PC-9 (cell line): ENCODE measurements at regions not wholly inside any gene's neighbourhood (a gene's known extent, or its start where the extent isn't known, plus 50 kb on each side); places are given as distances from the start of the nearest gene placed in this dataset.

ENCODE experiments used
- BruUV-seq: library from RNA; stranded (reverse); fragments of 400-500 nt; replicated peaks from 2 replicates; lab custom pipeline; 2021; lab: Mats Ljungman, UMichigan
- CTCF ChIA-PET: fragments of 300-600 bp; sonication (Branson Sonifier 250); formaldehyde crosslinking; loops from one replicate; lab custom pipeline; 2022; ENCODE audit warnings: antibody characterized with exemption; lab: Charles Lee
- POLR2A ChIA-PET: fragments of 300-600 bp; sonication (Branson Sonifier 250); formaldehyde crosslinking; loops from one replicate; lab custom pipeline; 2022; ENCODE audit warnings: antibody characterized with exemption; ENCODE audit not compliant: unreplicated experiment; lab: Charles Lee
- DNase-seq, 2 experiments: peaks; one replicate each; pipeline versions ENCODE4 v3.0.0 to v3.0.0-alpha.2; 2015 to 2022; ENCODE audit warnings: mixed read lengths in 1 of 2
- H2AFZ ChIP-seq: fragments of 200-600 bp; sonication (generic); 2 replicates; pipeline ENCODE4 v1.8.1; 2017; ENCODE audit warnings: antibody characterized with exemption
- H3F3A ChIP-seq: fragments of 200-600 bp; sonication (generic); 2 replicates; pipeline ENCODE4 v1.8.1; 2017; ENCODE audit warnings: antibody characterized with exemption, mild to moderate bottlenecking, low read depth; ENCODE audit not compliant: insufficient read depth
- H3K27ac ChIP-seq: fragments of 200-600 bp; sonication (generic); 2 replicates; pipeline ENCODE4 v1.6.1; 2016; ENCODE audit warnings: mixed run types
- H3K27me3 ChIP-seq: fragments of 200-600 bp; sonication (generic); 2 replicates; pipeline ENCODE4 v1.6.1; 2016; ENCODE audit warnings: low read depth, mixed run types; ENCODE audit not compliant: insufficient read depth
- H3K36me3 ChIP-seq: fragments of 200-600 bp; sonication (generic); 2 replicates; pipeline ENCODE4 v1.6.1; 2016; ENCODE audit warnings: low read depth, mixed run types
- H3K4me1 ChIP-seq: fragments of 200-600 bp; sonication (generic); replicated peaks from 2 replicates; pipeline ENCODE4 v1.6.1; 2016; ENCODE audit warnings: mixed run types; ENCODE audit not compliant: insufficient read depth
- H3K4me2 ChIP-seq: fragments of 200-600 bp; sonication (generic); 2 replicates; pipeline ENCODE4 v1.6.1; 2017; ENCODE audit warnings: mixed run types
- H3K4me3 ChIP-seq: fragments of 200-600 bp; sonication (generic); 2 replicates; pipeline ENCODE4 v1.6.1; 2016; ENCODE audit warnings: mixed run types
- H3K79me2 ChIP-seq: fragments of 200-600 bp; sonication (generic); 2 replicates; pipeline ENCODE4 v1.6.1; 2017; ENCODE audit warnings: low read depth, mixed run types
- H3K9me2 ChIP-seq: fragments of 200-600 bp; sonication (generic); 2 replicates; pipeline ENCODE4 v1.8.1; 2017; ENCODE audit warnings: mild to moderate bottlenecking; ENCODE audit not compliant: insufficient read depth
- H3K9me3 ChIP-seq: fragments of 200-600 bp; sonication (generic); 2 replicates; pipeline ENCODE4 v1.8.1; 2016; ENCODE audit warnings: low read depth; ENCODE audit not compliant: insufficient read depth
- H4K20me1 ChIP-seq: fragments of 200-600 bp; sonication (generic); 2 replicates; pipeline ENCODE4 v1.8.1; 2017; ENCODE audit not compliant: insufficient read depth
- EZH2 ChIP-seq: fragments of 200-600 bp; sonication (generic); IDR thresholded peaks from 2 replicates; pipeline ENCODE4 v1.8.0; 2017; ENCODE audit warnings: antibody characterized with exemption, low read depth
- intact Hi-C: fragments of 100-400 bp; cut with micrococcal nuclease; formaldehyde crosslinking; loops from one replicate; pipeline ENCODE4 v1.10.0; 2022; ENCODE audit not compliant: unreplicated experiment
- TF ChIP-seq, protein P1 (sequence below): fragments of 200-600 bp; sonication (generic); conservative IDR thresholded peaks from 2 replicates; pipeline ENCODE4 v1.6.1; 2017; ENCODE audit warnings: mixed run types, antibody characterized with exemption, mild to moderate bottlenecking, moderate library complexity

DNA sequence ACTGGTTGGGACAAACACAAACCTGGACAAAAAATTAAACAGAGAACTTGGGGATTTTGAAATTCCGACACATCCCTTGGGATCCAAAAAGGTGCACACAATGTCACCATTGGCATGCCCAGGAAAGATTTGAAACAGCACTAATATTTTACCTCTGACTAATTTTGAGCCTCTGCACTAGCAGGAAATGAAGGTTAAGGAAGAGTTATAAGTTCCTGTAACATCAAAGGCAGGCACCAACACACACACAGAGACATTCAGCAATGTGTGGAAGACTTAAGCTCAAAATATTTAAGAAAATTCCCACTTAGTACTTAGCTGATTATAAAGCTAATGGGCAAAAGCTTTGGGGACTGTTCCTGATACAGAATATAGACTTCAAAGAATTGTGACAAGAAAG is 247.0 kb downstream of the CDH9 start:
- H3K4me3 ChIP-seq, result no peak overlapping the region
- no TSS peak for BruUV-seq
- no peaks in the 10 kb centered on the region for H3K36me3 ChIP-seq
- no peaks in the 10 kb centered on the region for H4K20me1 ChIP-seq
- H3F3A ChIP-seq, result no peaks in the 10 kb centered on the region; the same call in 1 of the 2 replicates
- no peak overlapping the region for H2AFZ ChIP-seq
- no peaks in the 10 kb centered on the region for H3K79me2 ChIP-seq
- DNase-seq, result no peak
- intact Hi-C loops, result no loop called here
- no peak for TF ChIP-seq EZH2
- TF ChIP-seq, protein P1, sequence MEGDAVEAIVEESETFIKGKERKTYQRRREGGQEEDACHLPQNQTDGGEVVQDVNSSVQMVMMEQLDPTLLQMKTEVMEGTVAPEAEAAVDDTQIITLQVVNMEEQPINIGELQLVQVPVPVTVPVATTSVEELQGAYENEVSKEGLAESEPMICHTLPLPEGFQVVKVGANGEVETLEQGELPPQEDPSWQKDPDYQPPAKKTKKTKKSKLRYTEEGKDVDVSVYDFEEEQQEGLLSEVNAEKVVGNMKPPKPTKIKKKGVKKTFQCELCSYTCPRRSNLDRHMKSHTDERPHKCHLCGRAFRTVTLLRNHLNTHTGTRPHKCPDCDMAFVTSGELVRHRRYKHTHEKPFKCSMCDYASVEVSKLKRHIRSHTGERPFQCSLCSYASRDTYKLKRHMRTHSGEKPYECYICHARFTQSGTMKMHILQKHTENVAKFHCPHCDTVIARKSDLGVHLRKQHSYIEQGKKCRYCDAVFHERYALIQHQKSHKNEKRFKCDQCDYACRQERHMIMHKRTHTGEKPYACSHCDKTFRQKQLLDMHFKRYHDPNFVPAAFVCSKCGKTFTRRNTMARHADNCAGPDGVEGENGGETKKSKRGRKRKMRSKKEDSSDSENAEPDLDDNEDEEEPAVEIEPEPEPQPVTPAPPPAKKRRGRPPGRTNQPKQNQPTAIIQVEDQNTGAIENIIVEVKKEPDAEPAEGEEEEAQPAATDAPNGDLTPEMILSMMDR, result no peak
- no peaks in the 10 kb centered on the region for H3K9me2 ChIP-seq
- POLR2A ChIA-PET, result no interaction called here
- no peaks in the 10 kb centered on the region for H3K4me1 ChIP-seq
- H3K4me2 ChIP-seq, result no peak overlapping the region
- H3K9me3 ChIP-seq, result no peaks in the 10 kb centered on the region
- CTCF ChIA-PET, result no interaction called here
- no peak overlapping the region for H3K27ac ChIP-seq
- no peaks in the 10 kb centered on the region for H3K27me3 ChIP-seq

DNA sequence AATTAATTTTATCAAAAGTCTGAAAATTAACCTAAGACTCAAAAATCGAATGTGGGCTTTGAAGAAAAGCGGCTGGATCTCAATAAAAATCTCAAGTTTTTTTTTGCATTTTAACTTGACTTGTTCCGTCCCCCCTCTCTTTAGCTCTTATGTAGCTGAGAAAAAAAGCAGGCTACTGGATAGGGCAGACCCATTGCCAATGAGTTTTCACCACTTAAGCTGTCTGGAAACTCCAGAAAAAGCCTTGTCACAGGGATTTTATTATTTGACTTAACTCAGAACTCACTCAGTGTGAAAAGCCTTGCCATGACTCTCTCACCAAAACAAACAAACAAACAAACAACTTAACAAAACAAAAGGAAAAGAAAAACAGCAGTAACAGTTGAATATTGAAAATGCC is 247.4 kb downstream of the CDH9 start:
- Histone ChIP-seq H4K20me1 (no peaks in the 10 kb centered on the region), H3K36me3 (no peaks in the 10 kb centered on the region), H3K27ac (no peak overlapping the region), H3K4me2 (no peak overlapping the region), H3K27me3 (no peaks in the 10 kb centered on the region), H3K4me1 (no peaks in the 10 kb centered on the region), H3K9me3 (no peaks in the 10 kb centered on the region), H2AFZ (no peak overlapping the region), H3F3A (no peaks in the 10 kb centered on the region; the same call in 1 of the 2 replicates), H3K9me2 (no peaks in the 10 kb centered on the region), H3K79me2 (no peaks in the 10 kb centered on the region), H3K4me3 (no peak overlapping the region)
- ChIA-PET CTCF (no interaction called here), POLR2A (no interaction called here)
- no peak for DNase-seq
- BruUV-seq, result no TSS peak
- intact Hi-C loops, result no loop called here
- TF ChIP-seq EZH2, result no peak
- TF ChIP-seq, protein P1, result no peak

DNA sequence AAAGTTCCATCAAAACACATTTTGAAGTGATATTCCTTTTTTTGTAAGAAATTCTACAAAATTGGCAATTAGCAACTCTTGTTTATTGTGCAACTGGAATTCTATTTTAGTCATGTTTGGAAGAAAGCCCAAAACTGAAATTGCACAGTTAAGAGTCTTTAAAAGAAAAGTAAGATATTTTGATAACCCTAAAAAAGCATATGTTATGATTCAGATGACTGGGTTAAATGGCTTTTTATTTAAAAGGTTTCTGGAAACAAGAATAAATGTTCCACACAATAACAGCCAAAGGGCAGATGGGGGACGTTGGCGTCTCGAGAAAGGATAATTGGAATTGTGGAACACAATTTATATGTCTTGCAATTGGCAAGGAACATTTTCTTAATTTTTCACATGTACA is 275.2 kb downstream of the CDH9 start:
- Histone ChIP-seq H4K20me1 (no peaks in the 10 kb centered on the region), H3K4me1 (no peaks in the 10 kb centered on the region; the same call in 1 of the 2 replicates), H3F3A (no peaks in the 10 kb centered on the region), H3K4me3 (no peak overlapping the region), H2AFZ (no peak overlapping the region), H3K36me3 (no peaks in the 10 kb centered on the region), H3K27ac (no peak overlapping the region), H3K79me2 (no peaks in the 10 kb centered on the region), H3K4me2 (no peak overlapping the region), H3K27me3 (no peaks in the 10 kb centered on the region), H3K9me3 (no peaks in the 10 kb centered on the region; the same call in 1 of the 2 replicates), H3K9me2 (no peaks in the 10 kb centered on the region; the same call in 1 of the 2 replicates)
- TF ChIP-seq, protein P1, result no peak
- TF ChIP-seq EZH2, result no peak
- CTCF ChIA-PET, result no interaction called here
- intact Hi-C loops, result no loop called here
- DNase-seq, result no peak
- no TSS peak for BruUV-seq
- POLR2A ChIA-PET, result no interaction called here
